CD4-positive, alpha-beta T cell (primary cell): ENCODE measurements at regions not wholly inside any gene's neighbourhood (a gene's known extent, or its start where the extent isn't known, plus 50 kb on each side); places are given as distances from the start of the nearest gene placed in this dataset.

Source experiments
- ATAC-seq: fragments of 200-7000 bp; cut with Tn5 transposase; one replicate; pipeline ENCODE4 v1.10.0; 2022; ENCODE audit warnings: mild to moderate bottlenecking; ENCODE audit not compliant: poor library complexity
- CTCF ChIA-PET: fragments of 350-600 bp; sonication (Branson Sonifier 250); formaldehyde crosslinking; loops from one replicate; lab custom pipeline; 2021; ENCODE audit warnings: antibody characterized with exemption, inconsistent platforms; lab: Charles Lee
- POLR2A ChIA-PET: fragments of 350-600 bp; sonication (Branson Sonifier 250); formaldehyde crosslinking; loops from one replicate; lab custom pipeline; 2021; ENCODE audit warnings: antibody characterized with exemption, inconsistent platforms; lab: Charles Lee
- DNase-seq, 14 experiments: peaks; one replicate each; pipeline ENCODE4 v3.0.0-alpha.2; 2013 to 2020; ENCODE audit warnings: mixed read lengths in 2 of 14
- H3K27ac ChIP-seq, 2 donors: one replicate each; pipeline versions ENCODE4 v1.5.1 to v1.7.0; 2013; ENCODE audit warnings: low read length in 2 of 2, low read depth in 1 of 2, mild to moderate bottlenecking in 1 of 2
- H3K27me3 ChIP-seq, 2 experiments: 1 replicate in 1 of 2; 2 replicates in 1 of 2; pipeline versions ENCODE4 v1.6.1 to v1.7.0; 2013; ENCODE audit warnings: low read length in 2 of 2, control low read depth in 1 of 2, mild to moderate bottlenecking in 1 of 2, moderate library complexity in 1 of 2; ENCODE audit not compliant: insufficient read depth in 2 of 2, control insufficient read depth in 1 of 2
- H3K36me3 ChIP-seq: one replicate; pipeline ENCODE4 v1.6.1; 2013; ENCODE audit warnings: low read length, control low read depth; ENCODE audit not compliant: insufficient read depth
- H3K4me1 ChIP-seq: one replicate; pipeline ENCODE4 v1.6.1; 2013; ENCODE audit warnings: low read length, control low read depth; ENCODE audit not compliant: insufficient read depth
- H3K4me3 ChIP-seq: one replicate; pipeline ENCODE4 v1.5.1; 2013; ENCODE audit warnings: mild to moderate bottlenecking, low read length, moderate library complexity
- H3K9me3 ChIP-seq, 2 experiments: 1 replicate in 1 of 2; 2 replicates in 1 of 2; pipeline versions ENCODE4 v1.6.1 to v1.7.0; 2013; ENCODE audit warnings: low read length in 2 of 2, mild to moderate bottlenecking in 2 of 2, control low read depth in 1 of 2, moderate library complexity in 1 of 2; ENCODE audit not compliant: control insufficient read depth in 1 of 2, insufficient read depth in 1 of 2
- H3K27ac Mint-ChIP-seq: one replicate; pipeline ENCODE4 v1.8.0; 2020; ENCODE audit warnings: mixed read lengths
- H3K27me3 Mint-ChIP-seq: one replicate; pipeline ENCODE4 v1.8.0; 2021; ENCODE audit warnings: mixed read lengths
- H3K36me3 Mint-ChIP-seq: one replicate; pipeline ENCODE4 v1.8.0; 2021; ENCODE audit warnings: low read depth, mixed read lengths
- H3K4me1 Mint-ChIP-seq: one replicate; pipeline ENCODE4 v1.8.0; 2021; ENCODE audit warnings: low read depth, mixed read lengths
- H3K4me3 Mint-ChIP-seq: one replicate; pipeline ENCODE4 v1.8.0; 2020; ENCODE audit warnings: mild to moderate bottlenecking, mixed read lengths
- H3K9me3 Mint-ChIP-seq: one replicate; pipeline ENCODE4 v1.8.0; 2020; ENCODE audit warnings: mixed read lengths
- intact Hi-C, 2 experiments: fragments of 100-400 bp; cut with DNase I in 1 of 2; cut with micrococcal nuclease in 1 of 2; formaldehyde crosslinking; loops; one replicate each; pipeline versions ENCODE4 v1.15.1 to v1.9.0; 2023 to 2025; cut with DNase I, micrococcal nuclease
- TF ChIP-seq, protein P1 (sequence below): fragments of 200-600 bp; IDR thresholded peaks from one replicate; pipeline ENCODE4 v1.8.0; 2022; ENCODE audit warnings: antibody characterized with exemption, mild to moderate bottlenecking

- POLR2A ChIA-PET, result no interaction called here
- intact Hi-C loops, result no loop called here
- ATAC-seq, result no peak
- H3K27ac Mint-ChIP-seq, result no peak overlapping the region
- no peaks in the 10 kb centered on the region for H3K36me3 Mint-ChIP-seq
- Histone ChIP-seq H3K4me1 (no peaks in the 10 kb centered on the region), H3K27me3 (no peaks in the 10 kb centered on the region), H3K36me3 (no peaks in the 10 kb centered on the region), H3K27ac (no peak overlapping the region), H3K9me3 (peaks cover 0 to 4% of the 10 kb centered on the region in 2 experiments), H3K4me3 (no peak overlapping the region)
- TF ChIP-seq, protein P1, sequence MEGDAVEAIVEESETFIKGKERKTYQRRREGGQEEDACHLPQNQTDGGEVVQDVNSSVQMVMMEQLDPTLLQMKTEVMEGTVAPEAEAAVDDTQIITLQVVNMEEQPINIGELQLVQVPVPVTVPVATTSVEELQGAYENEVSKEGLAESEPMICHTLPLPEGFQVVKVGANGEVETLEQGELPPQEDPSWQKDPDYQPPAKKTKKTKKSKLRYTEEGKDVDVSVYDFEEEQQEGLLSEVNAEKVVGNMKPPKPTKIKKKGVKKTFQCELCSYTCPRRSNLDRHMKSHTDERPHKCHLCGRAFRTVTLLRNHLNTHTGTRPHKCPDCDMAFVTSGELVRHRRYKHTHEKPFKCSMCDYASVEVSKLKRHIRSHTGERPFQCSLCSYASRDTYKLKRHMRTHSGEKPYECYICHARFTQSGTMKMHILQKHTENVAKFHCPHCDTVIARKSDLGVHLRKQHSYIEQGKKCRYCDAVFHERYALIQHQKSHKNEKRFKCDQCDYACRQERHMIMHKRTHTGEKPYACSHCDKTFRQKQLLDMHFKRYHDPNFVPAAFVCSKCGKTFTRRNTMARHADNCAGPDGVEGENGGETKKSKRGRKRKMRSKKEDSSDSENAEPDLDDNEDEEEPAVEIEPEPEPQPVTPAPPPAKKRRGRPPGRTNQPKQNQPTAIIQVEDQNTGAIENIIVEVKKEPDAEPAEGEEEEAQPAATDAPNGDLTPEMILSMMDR, result no peak
- CTCF ChIA-PET, result no interaction called here
- no peak overlapping the region for H3K4me3 Mint-ChIP-seq
- no peaks in the 10 kb centered on the region for H3K4me1 Mint-ChIP-seq
- H3K9me3 Mint-ChIP-seq, result no peaks in the 10 kb centered on the region
- peak in 3 of 14 experiments; percentile 5 to 60 (median 53) for DNase-seq
- H3K27me3 Mint-ChIP-seq, result no peaks in the 10 kb centered on the region
Observed at GRCh38 chr6:10082385-10082784, 332.5 kb downstream of the TFAP2A start.

GRCh38 chr6:10081957-10082356 is 332.9 kb downstream of the TFAP2A start:
- Histone ChIP-seq H3K4me3 (no peak overlapping the region), H3K27ac (no peak overlapping the region), H3K4me1 (no peaks in the 10 kb centered on the region), H3K36me3 (no peaks in the 10 kb centered on the region), H3K9me3 (peaks cover 0 to 4% of the 10 kb centered on the region in 2 experiments), H3K27me3 (no peaks in the 10 kb centered on the region)
- Mint-ChIP-seq H3K27me3 (no peaks in the 10 kb centered on the region), H3K36me3 (no peaks in the 10 kb centered on the region), H3K27ac (no peak overlapping the region), H3K4me1 (no peaks in the 10 kb centered on the region), H3K4me3 (no peak overlapping the region), H3K9me3 (no peaks in the 10 kb centered on the region)
- CTCF ChIA-PET, result no interaction called here
- intact Hi-C loops, result no loop called here
- ATAC-seq (no peak), DNase-seq (peak in 2 of 14 experiments; percentile 14 to 25)
- TF ChIP-seq, protein P1, result no peak
- POLR2A ChIA-PET, result no interaction called here

- TF ChIP-seq, protein P1, result no peak
- ChIA-PET CTCF (no interaction called here), POLR2A (no interaction called here)
- no peak for DNase-seq
- Mint-ChIP-seq H3K27me3 (no peaks in the 10 kb centered on the region), H3K9me3 (no peaks in the 10 kb centered on the region), H3K4me1 (no peaks in the 10 kb centered on the region), H3K36me3 (no peaks in the 10 kb centered on the region), H3K4me3 (no peak overlapping the region), H3K27ac (no peak overlapping the region)
- ATAC-seq, result no peak
- no peak overlapping the region for H3K27ac ChIP-seq
- H3K4me3 ChIP-seq, result no peak overlapping the region
- H3K4me1 ChIP-seq, result no peaks in the 10 kb centered on the region
- intact Hi-C loops, result no loop called here
- H3K36me3 ChIP-seq, result no peaks in the 10 kb centered on the region
- peaks cover 0 to 8% of the 10 kb centered on the region in 2 experiments for H3K9me3 ChIP-seq
- no peaks in the 10 kb centered on the region for H3K27me3 ChIP-seq
Observed at GRCh38 chr6:10081075-10081474, 333.8 kb downstream of the TFAP2A start.
